ENCODE measurements at regions not wholly inside any gene's neighbourhood (a gene's known extent, or its start where the extent isn't known, plus 50 kb on each side); places are given as distances from the start of the nearest gene placed in this dataset.

- TF ChIP-seq EZH2phosphoT487 (IDR thresholded peaks at IDR 0.05; ENCODE audit: low read length) (no peak), CTCF (IDR thresholded peaks at IDR 0.05; ENCODE audit: low read length) (no peak), EZH2 (optimal IDR thresholded peaks at IDR 0.05; ENCODE audit: low read depth, low read length) (no peak)
Measured at GRCh38 chr3:177924261-177924660, 612.0 kb upstream of the KCNMB2 start.

GRCh38 chr3:177928172-177928873 lies 607.9 kb upstream of the KCNMB2 start:
- no peak for TF ChIP-seq CTCF (IDR thresholded peaks at IDR 0.05; ENCODE audit: low read length)
- no peak for TF ChIP-seq EZH2phosphoT487 (IDR thresholded peaks at IDR 0.05; ENCODE audit: low read length)
- no peak for TF ChIP-seq EZH2 (optimal IDR thresholded peaks at IDR 0.05; ENCODE audit: low read depth, low read length)
- no peaks in the 10 kb centered on the region for H3K9me3 ChIP-seq (replicated peaks; ENCODE audit: insufficient read depth, low read length)
- H3K4me2 ChIP-seq (ENCODE audit: low read depth, low read length), result peak overlapping the region; percentile 38
- H3K79me2 ChIP-seq (ENCODE audit: low read length), result no peaks in the 10 kb centered on the region
- no peak overlapping the region for H3K27ac ChIP-seq (ENCODE audit: low read length)
- no peaks in the 10 kb centered on the region for H4K20me1 ChIP-seq (ENCODE audit: insufficient read depth, low read length)
- H3F3A ChIP-seq (ENCODE audit: insufficient read depth, low read length), result no peaks in the 10 kb centered on the region
- H3K9me2 ChIP-seq (replicated peaks; ENCODE audit: insufficient read depth, low read length), result no peaks in the 10 kb centered on the region
- DNase-seq, result peak; percentile 44
- no peaks in the 10 kb centered on the region for H3K27me3 ChIP-seq (replicated peaks; ENCODE audit: insufficient read depth, low read length)
- peak overlapping the region; percentile 18; the same call in 1 of the 2 replicates for H2AFZ ChIP-seq (ENCODE audit: low read length)
- H3K9ac ChIP-seq (ENCODE audit: low read length), result no peak overlapping the region
- H3K4me3 ChIP-seq (ENCODE audit: low read length), result peak overlapping the region; percentile 3; the same call in 1 of the 2 replicates
- no peaks in the 10 kb centered on the region for H3K36me3 ChIP-seq (replicated peaks; ENCODE audit: insufficient read depth, low read length)
- H3K4me1 ChIP-seq (ENCODE audit: low read length), result no peaks in the 10 kb centered on the region

More at GRCh38 chr3:177924261-177924660, 612.0 kb upstream of the KCNMB2 start:
- Histone ChIP-seq H3K9ac (ENCODE audit: low read length) (no peak overlapping the region), H3K4me3 (ENCODE audit: low read length) (no peak overlapping the region), H3K4me1 (ENCODE audit: low read length) (no peaks in the 10 kb centered on the region), H2AFZ (ENCODE audit: low read length) (no peak overlapping the region), H3K79me2 (ENCODE audit: low read length) (no peaks in the 10 kb centered on the region), H3K27ac (ENCODE audit: low read length) (no peak overlapping the region), H3K27me3 (replicated peaks; ENCODE audit: insufficient read depth, low read length) (no peaks in the 10 kb centered on the region), H3K36me3 (replicated peaks; ENCODE audit: insufficient read depth, low read length) (no peaks in the 10 kb centered on the region), H3K9me3 (replicated peaks; ENCODE audit: insufficient read depth, low read length) (no peaks in the 10 kb centered on the region), H3K4me2 (ENCODE audit: low read depth, low read length) (no peak overlapping the region), H3F3A (ENCODE audit: insufficient read depth, low read length) (no peaks in the 10 kb centered on the region), H4K20me1 (ENCODE audit: insufficient read depth, low read length) (no peaks in the 10 kb centered on the region), H3K9me2 (replicated peaks; ENCODE audit: insufficient read depth, low read length) (no peaks in the 10 kb centered on the region)
- DNase-seq, result no peak

GRCh38 chr3:177929310-177929709 lies 606.9 kb upstream of the KCNMB2 start:
- Histone ChIP-seq H3K4me2 (ENCODE audit: low read depth, low read length) (no peak overlapping the region), H3K27ac (ENCODE audit: low read length) (no peak overlapping the region)
- TF ChIP-seq CTCF (IDR thresholded peaks at IDR 0.05; ENCODE audit: low read length) (no peak), EZH2 (optimal IDR thresholded peaks at IDR 0.05; ENCODE audit: low read depth, low read length) (no peak), EZH2phosphoT487 (IDR thresholded peaks at IDR 0.05; ENCODE audit: low read length) (no peak)

More at GRCh38 chr3:177929310-177929709, 606.9 kb upstream of the KCNMB2 start:
- no peaks in the 10 kb centered on the region for H3F3A ChIP-seq (ENCODE audit: insufficient read depth, low read length)
- H3K9ac ChIP-seq (ENCODE audit: low read length), result no peak overlapping the region
- H3K9me2 ChIP-seq (replicated peaks; ENCODE audit: insufficient read depth, low read length), result no peaks in the 10 kb centered on the region
- no peaks in the 10 kb centered on the region for H3K27me3 ChIP-seq (replicated peaks; ENCODE audit: insufficient read depth, low read length)
- no peak for DNase-seq
- H3K4me1 ChIP-seq (ENCODE audit: low read length), result no peaks in the 10 kb centered on the region
- H4K20me1 ChIP-seq (ENCODE audit: insufficient read depth, low read length), result no peaks in the 10 kb centered on the region
- no peak overlapping the region for H3K4me3 ChIP-seq (ENCODE audit: low read length)
- no peaks in the 10 kb centered on the region for H3K79me2 ChIP-seq (ENCODE audit: low read length)
- no peaks in the 10 kb centered on the region for H3K9me3 ChIP-seq (replicated peaks; ENCODE audit: insufficient read depth, low read length)
- no peak overlapping the region for H2AFZ ChIP-seq (ENCODE audit: low read length)
- no peaks in the 10 kb centered on the region for H3K36me3 ChIP-seq (replicated peaks; ENCODE audit: insufficient read depth, low read length)

Data from MM.1S (cell line).